Thymus (tissue), 11 donors: ENCODE measurements at regions not wholly inside any gene's neighbourhood (a gene's known extent, or its start where the extent isn't known, plus 50 kb on each side); places are given as distances from the start of the nearest gene placed in this dataset.

Experiments
- DNase-seq, 9 donors: peaks; one replicate each; pipeline ENCODE4 v3.0.0-alpha.2; 2013; ENCODE audit warnings: low spot score in 9 of 9, low read depth in 6 of 9, missing footprints in 1 of 9
- H3K27ac ChIP-seq, 2 donors: one replicate each; pipeline ENCODE4 v1.5.1; 2013; ENCODE audit warnings: control low read depth in 1 of 2, low read depth in 1 of 2, low read length in 1 of 2, mild to moderate bottlenecking in 1 of 2, moderate library complexity in 1 of 2
- H3K27me3 ChIP-seq, 2 donors: one replicate each; pipeline ENCODE4 v1.5.1; 2013; ENCODE audit warnings: low read length in 1 of 2; ENCODE audit not compliant: control insufficient read depth in 2 of 2, insufficient read depth in 1 of 2
- H3K36me3 ChIP-seq, 2 donors: one replicate each; pipeline ENCODE4 v1.5.1; 2013; ENCODE audit warnings: low read length in 1 of 2, mild to moderate bottlenecking in 1 of 2, moderate library complexity in 1 of 2; ENCODE audit not compliant: control insufficient read depth in 2 of 2, insufficient read depth in 2 of 2
- H3K4me1 ChIP-seq, 2 donors: one replicate each; pipeline ENCODE4 v1.5.1; 2013; ENCODE audit warnings: low read length in 2 of 2; ENCODE audit not compliant: control insufficient read depth in 2 of 2, insufficient read depth in 2 of 2
- H3K4me3 ChIP-seq, 2 donors: one replicate each; pipeline ENCODE4 v1.5.1; 2013; ENCODE audit warnings: low read length in 2 of 2, control low read depth in 1 of 2, mild to moderate bottlenecking in 1 of 2
- H3K9me3 ChIP-seq, 2 donors: one replicate each; pipeline ENCODE4 v1.5.1; 2013; ENCODE audit warnings: low read length in 1 of 2, mild to moderate bottlenecking in 1 of 2; ENCODE audit not compliant: control insufficient read depth in 2 of 2, insufficient read depth in 1 of 2
- WGBS: extraction: QIAGEN DNeasy Blood & Tissue Kit; methylation state at CpG from one replicate; pipeline ENCODE4 v1.1.7; 2013; 5-methylcytosine and 5-hydroxymethylcytosine counted together
- donor health status: healthy.

GRCh38 chr3:102132370-102132769 lies 283.1 kb downstream of the NFKBIZ start:
- no peaks in the 10 kb centered on the region for H3K9me3 ChIP-seq
- no peak overlapping the region for H3K27ac ChIP-seq

GRCh38 chr3:102133376-102133775 lies 284.1 kb downstream of the NFKBIZ start:
- Histone ChIP-seq H3K27me3 (no peaks in the 10 kb centered on the region), H3K4me1 (no peaks in the 10 kb centered on the region), H3K36me3 (no peaks in the 10 kb centered on the region), H3K9me3 (no peaks in the 10 kb centered on the region), H3K4me3 (no peak overlapping the region), H3K27ac (no peak overlapping the region)
- 97% methylated on average over 2 of the region's 2 CpGs for WGBS
- no peak for DNase-seq

More at GRCh38 chr3:102132370-102132769, 283.1 kb downstream of the NFKBIZ start:
- Histone ChIP-seq H3K4me3 (no peak overlapping the region), H3K27me3 (no peaks in the 10 kb centered on the region), H3K36me3 (no peaks in the 10 kb centered on the region), H3K4me1 (no peaks in the 10 kb centered on the region)
- DNase-seq: no peak

GRCh38 chr3:102135316-102135715 lies 286.0 kb downstream of the NFKBIZ start:
- Histone ChIP-seq H3K4me3 (no peak overlapping the region), H3K27me3 (no peaks in the 10 kb centered on the region), H3K9me3 (no peaks in the 10 kb centered on the region), H3K36me3 (no peaks in the 10 kb centered on the region), H3K4me1 (no peaks in the 10 kb centered on the region), H3K27ac (no peak overlapping the region)
- DNase-seq: no peak
- 17% methylated on average over 5 of the region's 5 CpGs for WGBS

- Histone ChIP-seq H3K27ac (no peak overlapping the region), H3K9me3 (no peaks in the 10 kb centered on the region), H3K36me3 (no peaks in the 10 kb centered on the region), H3K4me1 (no peaks in the 10 kb centered on the region), H3K4me3 (no peak overlapping the region), H3K27me3 (no peaks in the 10 kb centered on the region)
- no peak for DNase-seq
- WGBS: 97% methylated on average over 2 of the region's 2 CpGs
Observed at GRCh38 chr3:102136183-102136582, 286.9 kb downstream of the NFKBIZ start.

- no peaks in the 10 kb centered on the region for H3K9me3 ChIP-seq
- DNase-seq: no peak
- no peaks in the 10 kb centered on the region for H3K4me1 ChIP-seq
- no peaks in the 10 kb centered on the region for H3K36me3 ChIP-seq
- no peaks in the 10 kb centered on the region for H3K27me3 ChIP-seq
- WGBS: 96% methylated on average over 3 of the region's 3 CpGs
- no peak overlapping the region for H3K4me3 ChIP-seq
- H3K27ac ChIP-seq: no peak overlapping the region
Observed at GRCh38 chr3:102140116-102140515, 290.8 kb downstream of the NFKBIZ start.

- WGBS: 91% methylated on average over 5 of the region's 5 CpGs
- Histone ChIP-seq H3K27me3 (no peaks in the 10 kb centered on the region), H3K4me3 (no peak overlapping the region), H3K36me3 (no peaks in the 10 kb centered on the region), H3K4me1 (no peaks in the 10 kb centered on the region), H3K27ac (no peak overlapping the region), H3K9me3 (no peaks in the 10 kb centered on the region)
- no peak for DNase-seq
Observed at GRCh38 chr3:102141096-102141927, 292.0 kb downstream of the NFKBIZ start.

GRCh38 chr3:102141928-102142239 lies 292.6 kb downstream of the NFKBIZ start:
- DNase-seq: no peak
- H3K9me3 ChIP-seq: no peaks in the 10 kb centered on the region
- no peaks in the 10 kb centered on the region for H3K4me1 ChIP-seq
- H3K36me3 ChIP-seq: no peaks in the 10 kb centered on the region
- no peak overlapping the region for H3K27ac ChIP-seq
- no peaks in the 10 kb centered on the region for H3K27me3 ChIP-seq
- H3K4me3 ChIP-seq: no peak overlapping the region
- 93% methylated on average over 1 of the region's 1 CpG for WGBS

- no peaks in the 10 kb centered on the region for H3K27me3 ChIP-seq
- WGBS: 88% methylated on average over 2 of the region's 2 CpGs
- no peaks in the 10 kb centered on the region for H3K36me3 ChIP-seq
- H3K27ac ChIP-seq: no peak overlapping the region
- H3K4me3 ChIP-seq: no peak overlapping the region
- no peak for DNase-seq
- no peaks in the 10 kb centered on the region for H3K9me3 ChIP-seq
- H3K4me1 ChIP-seq: no peaks in the 10 kb centered on the region
Observed at GRCh38 chr3:102142379-102143060, 292.3 kb upstream of the ZPLD1 start.

GRCh38 chr3:102143536-102143935 lies 291.3 kb upstream of the ZPLD1 start:
- H3K36me3 ChIP-seq: no peaks in the 10 kb centered on the region
- H3K4me3 ChIP-seq: no peak overlapping the region
- no peaks in the 10 kb centered on the region for H3K4me1 ChIP-seq
- no peaks in the 10 kb centered on the region for H3K9me3 ChIP-seq
- no peaks in the 10 kb centered on the region for H3K27me3 ChIP-seq
- no peak for DNase-seq
- WGBS: 98% methylated on average over 1 of the region's 1 CpG
- no peak overlapping the region for H3K27ac ChIP-seq
